A549 (cell line): ENCODE measurements at regions not wholly inside any gene's neighbourhood (a gene's known extent, or its start where the extent isn't known, plus 50 kb on each side); places are given as distances from the start of the nearest gene placed in this dataset.

ENCODE experiments used
- ATAC-seq, 2 experiments: fragments of 200-7000 bp in 1 of 2; fragments of >200 bp in 1 of 2; cut with Nextera tagmentation in 1 of 2; cut with Tn5 transposase in 1 of 2; 3 replicates each; pipeline versions ENCODE4 v1.8.0 to v1.9.1; 2018 to 2020; ENCODE audit warnings: mild to moderate bottlenecking in 1 of 2, moderate library complexity in 1 of 2
- CTCF ChIA-PET: fragments of 300-600 bp; sonication (Branson Sonifier 250); formaldehyde crosslinking; extraction: SDS; loops from one replicate; lab custom pipeline; 2021; ENCODE audit warnings: antibody characterized with exemption, inconsistent platforms; lab: Yijun Ruan, JAX
- POLR2A ChIA-PET: fragments of 350-600 bp; formaldehyde crosslinking; extraction: SDS; loops from one replicate; lab custom pipeline; 2021; ENCODE audit warnings: antibody characterized with exemption, inconsistent platforms; lab: Yijun Ruan, JAX
- DNase-seq, 2 experiments: peaks; one replicate each; pipeline versions ENCODE4 v3.0.0 to v3.0.0-alpha.2; 2011 to 2016; ENCODE audit warnings: low read depth in 1 of 2, low spot score in 1 of 2
- FAIRE-seq: peaks from 2 replicates; lab custom pipeline; 2011; peaks lifted over from hg19 to GRCh38; lab: Jason Lieb, UNC
- H3K27ac ChIP-seq, 2 experiments: fragments of >200 bp; sonication (Bioruptor Twin); formaldehyde crosslinking; 3 replicates each; pipeline ENCODE4 v1.5.1; 2016 to 2017
- H3K4me1 ChIP-seq: fragments of >200 bp; sonication (Bioruptor Twin); formaldehyde crosslinking; 3 replicates; pipeline ENCODE4 v1.6.1; 2016
- H3K4me2 ChIP-seq: fragments of >200 bp; sonication (Bioruptor Twin); formaldehyde crosslinking; 3 replicates; pipeline ENCODE4 v1.6.1; 2016
- H3K4me3 ChIP-seq: fragments of >200 bp; sonication (Bioruptor Twin); formaldehyde crosslinking; 3 replicates; pipeline ENCODE4 v1.5.1; 2016
- H3K9me3 ChIP-seq: fragments of >200 bp; sonication (Bioruptor Twin); formaldehyde crosslinking; 3 replicates; pipeline ENCODE4 v1.6.1; 2016
- BHLHE40 ChIP-seq: IDR thresholded peaks from 2 replicates; pipeline ENCODE4 v1.6.1; 2012; ENCODE audit warnings: low read depth, low read length, inconsistent platforms
- CBX2 ChIP-seq: fragments of 200-600 bp; sonication (generic); IDR thresholded peaks from 2 replicates; pipeline ENCODE4 v1.6.1; 2016; ENCODE audit warnings: low read depth, mild to moderate bottlenecking, borderline replicate concordance
- CEBPB ChIP-seq, 2 experiments: fragments of >200 bp in 1 of 2; sonication (Bioruptor Twin) in 1 of 2; formaldehyde crosslinking in 1 of 2; IDR thresholded peaks; 2 replicates each; pipeline ENCODE4 v1.6.1; 2012 to 2016
- CHD2 ChIP-seq: fragments of 150-350 bp; IDR thresholded peaks from 2 replicates; pipeline ENCODE4 v1.6.1; 2014; ENCODE audit warnings: low read length; ENCODE audit not compliant: partially characterized antibody
- CHD4 ChIP-seq: fragments of 200-600 bp; sonication (generic); IDR thresholded peaks from 2 replicates; pipeline ENCODE4 v1.6.1; 2016; ENCODE audit warnings: antibody characterized with exemption, mild to moderate bottlenecking, borderline replicate concordance
- EHF ChIP-seq: fragments of 250-450 bp; sonication (Bioruptor Pico); IDR thresholded peaks from 2 replicates; pipeline ENCODE4 v1.5.0; 2020; ENCODE audit warnings: mild to moderate bottlenecking
- EP300 ChIP-seq, 2 experiments: fragments of >200 bp; sonication (Bioruptor Twin); formaldehyde crosslinking; IDR thresholded peaks; 2 replicates in 1 of 2; 3 replicates in 1 of 2; pipeline ENCODE4 v1.6.1; 2016 to 2017
- FOSL2 ChIP-seq, 2 experiments: fragments of 450-650 bp in 1 of 2; fragments of >200 bp in 1 of 2; sonication (Bioruptor Twin) in 1 of 2; formaldehyde crosslinking; IDR thresholded peaks; 2 replicates each; pipeline versions ENCODE4 v1.5.0 to v1.6.1; 2016 to 2020; ENCODE audit warnings: mild to moderate bottlenecking in 1 of 2, moderate library complexity in 1 of 2
- FOXS1 ChIP-seq: fragments of 250-450 bp; sonication (Bioruptor Pico); IDR thresholded peaks from 2 replicates; pipeline ENCODE4 v1.5.0; 2020; ENCODE audit warnings: mild to moderate bottlenecking, moderate library complexity
- GATA3 ChIP-seq: IDR thresholded peaks from 2 replicates; pipeline ENCODE4 v1.6.1; 2012; ENCODE audit warnings: borderline replicate concordance
- HDAC2 ChIP-seq: fragments of 200-600 bp; sonication (generic); IDR thresholded peaks from 2 replicates; pipeline ENCODE4 v1.6.1; 2016
- HOXA7 ChIP-seq: fragments of 250-450 bp; sonication (Bioruptor Pico); IDR thresholded peaks from 2 replicates; pipeline ENCODE4 v1.5.0; 2020; ENCODE audit warnings: mild to moderate bottlenecking, moderate library complexity
- HOXB5 ChIP-seq: fragments of 250-450 bp; sonication (Bioruptor Pico); IDR thresholded peaks from 2 replicates; pipeline ENCODE4 v1.5.0; 2020; ENCODE audit warnings: mild to moderate bottlenecking, moderate library complexity
- JUN ChIP-seq, 2 experiments: fragments of >200 bp; sonication (Bioruptor Twin); formaldehyde crosslinking; IDR thresholded peaks; 2 replicates in 1 of 2; 3 replicates in 1 of 2; pipeline ENCODE4 v1.6.1; 2016 to 2017
- JUNB ChIP-seq: fragments of >200 bp; sonication (Bioruptor Twin); formaldehyde crosslinking; IDR thresholded peaks from 2 replicates; pipeline ENCODE4 v1.6.1; 2016
- KDM1A ChIP-seq: fragments of 200-600 bp; sonication (generic); IDR thresholded peaks from 2 replicates; pipeline ENCODE4 v1.6.1; 2016; ENCODE audit warnings: low read depth, mild to moderate bottlenecking
- MYC ChIP-seq: IDR thresholded peaks from 2 replicates; pipeline ENCODE4 v1.6.1; 2012; ENCODE audit warnings: mild to moderate bottlenecking, inconsistent platforms, low read length, improper control_type of control experiment, borderline replicate concordance
- NFE2L2 ChIP-seq: fragments of 150-350 bp; conservative IDR thresholded peaks from 2 replicates; pipeline ENCODE4 v1.6.1; 2014; ENCODE audit warnings: low read length
- NR3C1 ChIP-seq: fragments of >200 bp; sonication (Bioruptor Twin); formaldehyde crosslinking; IDR thresholded peaks from 3 replicates; pipeline ENCODE4 v1.6.1; 2017
- PHF8 ChIP-seq: fragments of 200-600 bp; sonication (generic); IDR thresholded peaks from 2 replicates; pipeline ENCODE4 v1.6.1; 2016; ENCODE audit warnings: low read depth, mild to moderate bottlenecking, antibody characterized with exemption, moderate library complexity, borderline replicate concordance
- POLR2A ChIP-seq: IDR thresholded peaks from 2 replicates; pipeline ENCODE4 v1.6.1; 2012; ENCODE audit warnings: mild to moderate bottlenecking, low read length
- RFX5 ChIP-seq: fragments of 450-650 bp; IDR thresholded peaks from 2 replicates; pipeline ENCODE4 v1.7.1; 2014; ENCODE audit warnings: antibody characterized with exemption, mild to moderate bottlenecking, moderate library complexity
- TP53 ChIP-seq: fragments of 250-450 bp; sonication (Bioruptor Pico); IDR thresholded peaks from 2 replicates; pipeline ENCODE4 v1.5.0; 2021; ENCODE audit warnings: mild to moderate bottlenecking, moderate library complexity
- WGBS: methylation state at CpG from one replicate; pipeline ENCODE4 v1.1.6; 2017; ENCODE audit errors: missing lambda C conversion rate; 5-methylcytosine and 5-hydroxymethylcytosine counted together
- TF ChIP-seq, protein P1 (sequence below): fragments of >200 bp; sonication (Bioruptor Twin); formaldehyde crosslinking; IDR thresholded peaks from 3 replicates; pipeline ENCODE4 v1.6.1; 2016
- TF ChIP-seq, protein P2 (sequence below): fragments of >200 bp; sonication (Bioruptor Twin); formaldehyde crosslinking; IDR thresholded peaks from 3 replicates; pipeline ENCODE4 v1.5.1; 2016
- TF ChIP-seq, protein P3 (sequence below): IDR thresholded peaks from 2 replicates; pipeline ENCODE4 v1.6.1; 2012
- TF ChIP-seq, protein P4 (sequence below): fragments of 250-450 bp; sonication (Bioruptor Pico); IDR thresholded peaks from 2 replicates; pipeline ENCODE4 v1.5.0; 2020; ENCODE audit warnings: low read depth, mild to moderate bottlenecking, moderate library complexity
- TF ChIP-seq, protein P5 (sequence below): fragments of 150-350 bp; IDR thresholded peaks from 2 replicates; pipeline ENCODE4 v1.6.1; 2014; ENCODE audit warnings: low read depth, mild to moderate bottlenecking, low read length
- TF ChIP-seq, protein P6 (sequence below): fragments of 200-600 bp; sonication (generic); IDR thresholded peaks from 2 replicates; pipeline ENCODE4 v1.6.1; 2016; ENCODE audit warnings: antibody characterized with exemption, mild to moderate bottlenecking, moderate library complexity
- TF ChIP-seq, protein P7 (sequence below): fragments of 450-650 bp; IDR thresholded peaks from 2 replicates; pipeline ENCODE4 v1.6.1; 2014; ENCODE audit warnings: antibody characterized with exemption

DNA sequence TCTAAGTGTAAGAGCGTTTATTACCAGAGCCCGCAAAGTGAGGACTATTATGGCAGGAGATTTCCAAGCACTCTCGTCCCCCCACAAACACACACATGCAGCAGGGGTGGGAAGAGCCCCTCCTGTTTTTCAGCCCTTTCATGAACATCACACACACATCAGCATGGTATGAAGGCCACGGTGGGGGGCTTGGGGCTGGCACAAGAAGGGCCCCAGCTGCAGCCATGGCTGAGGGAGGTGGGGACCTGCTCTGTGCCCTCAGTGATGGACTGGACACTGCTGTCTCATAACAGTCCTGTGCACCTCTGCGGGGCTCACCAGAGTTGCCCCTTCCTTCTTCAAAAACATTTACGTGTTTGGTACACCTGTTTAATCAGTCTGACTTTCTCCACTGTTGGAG lies 650.7 kb downstream of the BRD1 start:
- H3K9me3 ChIP-seq: no peaks in the 10 kb centered on the region
- no peak for ATAC-seq
- no peak overlapping the region for H3K4me2 ChIP-seq
- H3K27ac ChIP-seq: no peak overlapping the region
- no peak overlapping the region for H3K4me3 ChIP-seq
- TF ChIP-seq RFX5 (no peak), CHD2 (no peak), KDM1A (no peak), FOSL2 (IDR thresholded peaks at IDR 0.05) (no peak), FOSL2 (CRISPR knock-in tag; IDR thresholded peaks at IDR 0.05) (no peak), CHD4 (no peak), GATA3 (no peak), EP300 (IDR thresholded peaks at IDR 0.05) (no peak), BHLHE40 (no peak), HOXA7 (CRISPR knock-in tag) (no peak), MYC (no peak), JUN (IDR thresholded peaks at IDR 0.05) (no peak), HOXB5 (CRISPR knock-in tag) (no peak), HDAC2 (no peak)
- TF ChIP-seq, protein P1, sequence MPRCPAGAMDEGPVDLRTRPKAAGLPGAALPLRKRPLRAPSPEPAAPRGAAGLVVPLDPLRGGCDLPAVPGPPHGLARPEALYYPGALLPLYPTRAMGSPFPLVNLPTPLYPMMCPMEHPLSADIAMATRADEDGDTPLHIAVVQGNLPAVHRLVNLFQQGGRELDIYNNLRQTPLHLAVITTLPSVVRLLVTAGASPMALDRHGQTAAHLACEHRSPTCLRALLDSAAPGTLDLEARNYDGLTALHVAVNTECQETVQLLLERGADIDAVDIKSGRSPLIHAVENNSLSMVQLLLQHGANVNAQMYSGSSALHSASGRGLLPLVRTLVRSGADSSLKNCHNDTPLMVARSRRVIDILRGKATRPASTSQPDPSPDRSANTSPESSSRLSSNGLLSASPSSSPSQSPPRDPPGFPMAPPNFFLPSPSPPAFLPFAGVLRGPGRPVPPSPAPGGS: no peak
- TF ChIP-seq, protein P2, sequence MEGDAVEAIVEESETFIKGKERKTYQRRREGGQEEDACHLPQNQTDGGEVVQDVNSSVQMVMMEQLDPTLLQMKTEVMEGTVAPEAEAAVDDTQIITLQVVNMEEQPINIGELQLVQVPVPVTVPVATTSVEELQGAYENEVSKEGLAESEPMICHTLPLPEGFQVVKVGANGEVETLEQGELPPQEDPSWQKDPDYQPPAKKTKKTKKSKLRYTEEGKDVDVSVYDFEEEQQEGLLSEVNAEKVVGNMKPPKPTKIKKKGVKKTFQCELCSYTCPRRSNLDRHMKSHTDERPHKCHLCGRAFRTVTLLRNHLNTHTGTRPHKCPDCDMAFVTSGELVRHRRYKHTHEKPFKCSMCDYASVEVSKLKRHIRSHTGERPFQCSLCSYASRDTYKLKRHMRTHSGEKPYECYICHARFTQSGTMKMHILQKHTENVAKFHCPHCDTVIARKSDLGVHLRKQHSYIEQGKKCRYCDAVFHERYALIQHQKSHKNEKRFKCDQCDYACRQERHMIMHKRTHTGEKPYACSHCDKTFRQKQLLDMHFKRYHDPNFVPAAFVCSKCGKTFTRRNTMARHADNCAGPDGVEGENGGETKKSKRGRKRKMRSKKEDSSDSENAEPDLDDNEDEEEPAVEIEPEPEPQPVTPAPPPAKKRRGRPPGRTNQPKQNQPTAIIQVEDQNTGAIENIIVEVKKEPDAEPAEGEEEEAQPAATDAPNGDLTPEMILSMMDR: no peak
- TF ChIP-seq, protein P3, sequence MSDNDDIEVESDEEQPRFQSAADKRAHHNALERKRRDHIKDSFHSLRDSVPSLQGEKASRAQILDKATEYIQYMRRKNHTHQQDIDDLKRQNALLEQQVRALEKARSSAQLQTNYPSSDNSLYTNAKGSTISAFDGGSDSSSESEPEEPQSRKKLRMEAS: no peak
- 35% methylated on average over 5 of the region's 6 CpGs for WGBS
- CTCF ChIA-PET: no interaction called here
- no peak for DNase-seq
- no peaks in the 10 kb centered on the region for H3K4me1 ChIP-seq
- FAIRE-seq: no peak
- POLR2A ChIA-PET: no interaction called here

DNA sequence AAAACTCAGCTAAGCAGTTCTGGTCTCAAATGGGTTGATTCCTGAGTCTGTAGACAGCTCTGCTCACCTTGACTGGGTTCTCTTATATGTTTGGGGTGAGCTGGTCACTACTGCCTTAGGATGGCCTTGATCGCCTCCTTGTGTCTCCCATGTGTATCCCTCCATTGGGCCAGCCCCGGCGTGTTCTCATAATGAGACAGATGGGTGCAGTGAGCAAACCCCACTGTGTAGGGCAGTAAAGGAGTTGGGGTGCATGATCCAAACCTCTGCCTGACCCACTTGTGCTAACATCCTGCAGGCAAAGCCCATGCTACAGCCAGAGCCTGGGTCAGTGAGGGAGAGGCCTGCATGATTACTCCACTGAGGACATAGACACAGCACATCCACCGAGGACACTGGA lies 657.6 kb downstream of the BRD1 start:
- DNase-seq (no peak), ATAC-seq (no peak), FAIRE-seq (no peak)
- TF ChIP-seq NR3C1 (no peak), FOXS1 (CRISPR knock-in tag) (no peak), RFX5 (no peak), MYC (no peak), CBX2 (no peak), NFE2L2 (no peak), EHF (no peak), JUNB (no peak), BHLHE40 (no peak), PHF8 (no peak), POLR2A (no peak), TP53 (CRISPR knock-in tag) (no peak), CEBPB (IDR thresholded peaks at IDR 0.05) (no peak)
- TF ChIP-seq, protein P4, sequence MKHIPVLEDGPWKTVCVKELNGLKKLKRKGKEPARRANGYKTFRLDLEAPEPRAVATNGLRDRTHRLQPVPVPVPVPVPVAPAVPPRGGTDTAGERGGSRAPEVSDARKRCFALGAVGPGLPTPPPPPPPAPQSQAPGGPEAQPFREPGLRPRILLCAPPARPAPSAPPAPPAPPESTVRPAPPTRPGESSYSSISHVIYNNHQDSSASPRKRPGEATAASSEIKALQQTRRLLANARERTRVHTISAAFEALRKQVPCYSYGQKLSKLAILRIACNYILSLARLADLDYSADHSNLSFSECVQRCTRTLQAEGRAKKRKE (CRISPR knock-in tag): no peak
- TF ChIP-seq, protein P5, sequence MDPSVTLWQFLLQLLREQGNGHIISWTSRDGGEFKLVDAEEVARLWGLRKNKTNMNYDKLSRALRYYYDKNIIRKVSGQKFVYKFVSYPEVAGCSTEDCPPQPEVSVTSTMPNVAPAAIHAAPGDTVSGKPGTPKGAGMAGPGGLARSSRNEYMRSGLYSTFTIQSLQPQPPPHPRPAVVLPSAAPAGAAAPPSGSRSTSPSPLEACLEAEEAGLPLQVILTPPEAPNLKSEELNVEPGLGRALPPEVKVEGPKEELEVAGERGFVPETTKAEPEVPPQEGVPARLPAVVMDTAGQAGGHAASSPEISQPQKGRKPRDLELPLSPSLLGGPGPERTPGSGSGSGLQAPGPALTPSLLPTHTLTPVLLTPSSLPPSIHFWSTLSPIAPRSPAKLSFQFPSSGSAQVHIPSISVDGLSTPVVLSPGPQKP: no peak
- TF ChIP-seq, protein P6, sequence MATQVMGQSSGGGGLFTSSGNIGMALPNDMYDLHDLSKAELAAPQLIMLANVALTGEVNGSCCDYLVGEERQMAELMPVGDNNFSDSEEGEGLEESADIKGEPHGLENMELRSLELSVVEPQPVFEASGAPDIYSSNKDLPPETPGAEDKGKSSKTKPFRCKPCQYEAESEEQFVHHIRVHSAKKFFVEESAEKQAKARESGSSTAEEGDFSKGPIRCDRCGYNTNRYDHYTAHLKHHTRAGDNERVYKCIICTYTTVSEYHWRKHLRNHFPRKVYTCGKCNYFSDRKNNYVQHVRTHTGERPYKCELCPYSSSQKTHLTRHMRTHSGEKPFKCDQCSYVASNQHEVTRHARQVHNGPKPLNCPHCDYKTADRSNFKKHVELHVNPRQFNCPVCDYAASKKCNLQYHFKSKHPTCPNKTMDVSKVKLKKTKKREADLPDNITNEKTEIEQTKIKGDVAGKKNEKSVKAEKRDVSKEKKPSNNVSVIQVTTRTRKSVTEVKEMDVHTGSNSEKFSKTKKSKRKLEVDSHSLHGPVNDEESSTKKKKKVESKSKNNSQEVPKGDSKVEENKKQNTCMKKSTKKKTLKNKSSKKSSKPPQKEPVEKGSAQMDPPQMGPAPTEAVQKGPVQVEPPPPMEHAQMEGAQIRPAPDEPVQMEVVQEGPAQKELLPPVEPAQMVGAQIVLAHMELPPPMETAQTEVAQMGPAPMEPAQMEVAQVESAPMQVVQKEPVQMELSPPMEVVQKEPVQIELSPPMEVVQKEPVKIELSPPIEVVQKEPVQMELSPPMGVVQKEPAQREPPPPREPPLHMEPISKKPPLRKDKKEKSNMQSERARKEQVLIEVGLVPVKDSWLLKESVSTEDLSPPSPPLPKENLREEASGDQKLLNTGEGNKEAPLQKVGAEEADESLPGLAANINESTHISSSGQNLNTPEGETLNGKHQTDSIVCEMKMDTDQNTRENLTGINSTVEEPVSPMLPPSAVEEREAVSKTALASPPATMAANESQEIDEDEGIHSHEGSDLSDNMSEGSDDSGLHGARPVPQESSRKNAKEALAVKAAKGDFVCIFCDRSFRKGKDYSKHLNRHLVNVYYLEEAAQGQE: no peak
- TF ChIP-seq, protein P7, sequence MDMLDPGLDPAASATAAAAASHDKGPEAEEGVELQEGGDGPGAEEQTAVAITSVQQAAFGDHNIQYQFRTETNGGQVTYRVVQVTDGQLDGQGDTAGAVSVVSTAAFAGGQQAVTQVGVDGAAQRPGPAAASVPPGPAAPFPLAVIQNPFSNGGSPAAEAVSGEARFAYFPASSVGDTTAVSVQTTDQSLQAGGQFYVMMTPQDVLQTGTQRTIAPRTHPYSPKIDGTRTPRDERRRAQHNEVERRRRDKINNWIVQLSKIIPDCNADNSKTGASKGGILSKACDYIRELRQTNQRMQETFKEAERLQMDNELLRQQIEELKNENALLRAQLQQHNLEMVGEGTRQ: no peak
- H3K27ac ChIP-seq: no peak overlapping the region
- 17% methylated on average over 1 of the region's 4 CpGs for WGBS
- CTCF ChIA-PET: interaction anchor here (1.0 kb wide), 1 partner anchor 593 kb away, joined by 3 read pairs; no protein-coding TSS in a partner anchor
- H3K4me2 ChIP-seq: no peak overlapping the region
- H3K9me3 ChIP-seq: no peaks in the 10 kb centered on the region
- H3K4me3 ChIP-seq: no peak overlapping the region
- POLR2A ChIA-PET: no interaction called here
- no peaks in the 10 kb centered on the region for H3K4me1 ChIP-seq
